CD4-positive, alpha-beta memory T cell (primary cell): ENCODE measurements at regions not wholly inside any gene's neighbourhood (a gene's known extent, or its start where the extent isn't known, plus 50 kb on each side); places are given as distances from the start of the nearest gene placed in this dataset.

Source experiments
- CTCF ChIA-PET: fragments of 350-600 bp; sonication (Branson Sonifier 250); formaldehyde crosslinking; loops from one replicate; lab custom pipeline; 2021; ENCODE audit warnings: inconsistent platforms; ENCODE audit not compliant: partially characterized antibody; lab: Charles Lee
- POLR2A ChIA-PET: fragments of 350-600 bp; sonication (Branson Sonifier 250); formaldehyde crosslinking; loops from one replicate; lab custom pipeline; 2021; ENCODE audit not compliant: partially characterized antibody; lab: Charles Lee
- DNase-seq, 5 donors: peaks; one replicate each; pipeline versions ENCODE4 v3.0.0 to v3.0.0-alpha.2; 2020 to 2022; ENCODE audit warnings: mixed read lengths in 1 of 5
- H3K27ac ChIP-seq: one replicate; pipeline ENCODE4 v1.7.0; 2013; ENCODE audit warnings: low read depth, low read length
- H3K27me3 ChIP-seq: 2 replicates; pipeline ENCODE4 v1.7.0; 2013; ENCODE audit warnings: mild to moderate bottlenecking, low read length, moderate library complexity; ENCODE audit not compliant: insufficient read depth
- H3K36me3 ChIP-seq: 2 replicates; pipeline ENCODE4 v1.7.0; 2013; ENCODE audit warnings: mild to moderate bottlenecking, low read length, moderate library complexity; ENCODE audit not compliant: insufficient read depth
- H3K4me1 ChIP-seq: 2 replicates; pipeline ENCODE4 v1.7.0; 2013; ENCODE audit warnings: mild to moderate bottlenecking, low read length, moderate library complexity; ENCODE audit not compliant: insufficient read depth
- H3K4me3 ChIP-seq, 2 donors: one replicate each; pipeline ENCODE4 v1.7.0; 2013; ENCODE audit warnings: low read length in 2 of 2, mild to moderate bottlenecking in 1 of 2
- H3K9me3 ChIP-seq, 2 donors: one replicate each; pipeline ENCODE4 v1.7.0; 2013; ENCODE audit warnings: low read length in 2 of 2, control low read depth in 1 of 2; ENCODE audit not compliant: control insufficient read depth in 1 of 2
- H3K27ac Mint-ChIP-seq, 7 donors: one replicate each; pipeline ENCODE4 v1.8.0; 2020 to 2021; ENCODE audit warnings: mixed read lengths in 7 of 7, mild to moderate bottlenecking in 6 of 7, inconsistent platforms in 3 of 7, moderate library complexity in 3 of 7
- H3K27me3 Mint-ChIP-seq, 2 donors: one replicate each; pipeline ENCODE4 v1.8.0; 2020 to 2021; ENCODE audit warnings: mixed read lengths in 2 of 2
- H3K36me3 Mint-ChIP-seq, 2 donors: one replicate each; pipeline ENCODE4 v1.8.0; 2020 to 2021; ENCODE audit warnings: mixed read lengths in 2 of 2, inconsistent platforms in 1 of 2, mild to moderate bottlenecking in 1 of 2
- H3K4me1 Mint-ChIP-seq, 4 donors: one replicate each; pipeline ENCODE4 v1.8.0; 2020 to 2021; ENCODE audit warnings: mixed read lengths in 4 of 4, mild to moderate bottlenecking in 1 of 4
- H3K4me3 Mint-ChIP-seq, 8 donors: one replicate each; pipeline ENCODE4 v1.8.0; 2020 to 2021; ENCODE audit warnings: mixed read lengths in 8 of 8, mild to moderate bottlenecking in 7 of 8, moderate library complexity in 6 of 8, inconsistent platforms in 3 of 8
- H3K9me3 Mint-ChIP-seq, 8 donors: one replicate each; pipeline ENCODE4 v1.8.0; 2020 to 2021; ENCODE audit warnings: mixed read lengths in 8 of 8, mild to moderate bottlenecking in 5 of 8, inconsistent platforms in 3 of 8, moderate library complexity in 1 of 8
- intact Hi-C: fragments of 100-400 bp; cut with micrococcal nuclease; formaldehyde crosslinking; loops from one replicate; pipeline ENCODE4 v1.15.1; 2023

GRCh38 chr2:21658907-21659477, 535.2 kb downstream of the TDRD15 start:
- H3K27me3 Mint-ChIP-seq, result no peaks in the 10 kb centered on the region
- Histone ChIP-seq H3K36me3 (no peaks in the 10 kb centered on the region), H3K4me1 (no peaks in the 10 kb centered on the region), H3K27me3 (no peaks in the 10 kb centered on the region), H3K9me3 (no peaks in the 10 kb centered on the region), H3K27ac (no peak overlapping the region), H3K4me3 (no peak overlapping the region)
- no peaks in the 10 kb centered on the region for H3K36me3 Mint-ChIP-seq
- CTCF ChIA-PET, result no interaction called here
- H3K9me3 Mint-ChIP-seq, result peaks cover 0 to 17% (median 3%) of the 10 kb centered on the region in 8 donors
- POLR2A ChIA-PET, result no interaction called here
- H3K4me3 Mint-ChIP-seq, result no peak overlapping the region
- intact Hi-C loops, result no loop called here
- H3K27ac Mint-ChIP-seq, result no peak overlapping the region
- H3K4me1 Mint-ChIP-seq, result no peaks in the 10 kb centered on the region
- DNase-seq, result no peak

- CTCF ChIA-PET, result no interaction called here
- Mint-ChIP-seq H3K36me3 (no peaks in the 10 kb centered on the region), H3K27ac (no peak overlapping the region), H3K4me1 (no peaks in the 10 kb centered on the region), H3K4me3 (no peak overlapping the region), H3K9me3 (peaks cover 7 to 14% (median 8%) of the 10 kb centered on the region in 8 donors), H3K27me3 (no peaks in the 10 kb centered on the region)
- POLR2A ChIA-PET, result no interaction called here
- intact Hi-C loops, result no loop called here
- H3K4me1 ChIP-seq, result no peaks in the 10 kb centered on the region
- no peaks in the 10 kb centered on the region for H3K27me3 ChIP-seq
- no peaks in the 10 kb centered on the region for H3K36me3 ChIP-seq
- no peak overlapping the region for H3K4me3 ChIP-seq
- H3K27ac ChIP-seq, result no peak overlapping the region
- DNase-seq, result no peak
- H3K9me3 ChIP-seq, result no peaks in the 10 kb centered on the region
These were observed 540.3 kb downstream of the TDRD15 start for GRCh38 chr2:21664083-21664482.

- Histone ChIP-seq H3K4me3 (no peak overlapping the region), H3K27me3 (no peaks in the 10 kb centered on the region), H3K36me3 (no peaks in the 10 kb centered on the region), H3K4me1 (no peaks in the 10 kb centered on the region), H3K27ac (no peak overlapping the region), H3K9me3 (no peaks in the 10 kb centered on the region)
- no peaks in the 10 kb centered on the region for H3K36me3 Mint-ChIP-seq
- ChIA-PET CTCF (no interaction called here), POLR2A (no interaction called here)
- H3K27me3 Mint-ChIP-seq, result no peaks in the 10 kb centered on the region
- H3K27ac Mint-ChIP-seq, result no peak overlapping the region
- H3K4me1 Mint-ChIP-seq, result no peaks in the 10 kb centered on the region
- H3K4me3 Mint-ChIP-seq, result no peak overlapping the region
- intact Hi-C loops, result no loop called here
- no peak for DNase-seq
- peaks cover 5 to 23% (median 12%) of the 10 kb centered on the region in 8 donors for H3K9me3 Mint-ChIP-seq
These were observed 543.9 kb downstream of the TDRD15 start for GRCh38 chr2:21667638-21668037.

GRCh38 chr2:21668078-21668710, 544.4 kb downstream of the TDRD15 start:
- no peak overlapping the region for H3K27ac ChIP-seq
- no peaks in the 10 kb centered on the region for H3K27me3 ChIP-seq
- no peaks in the 10 kb centered on the region for H3K36me3 ChIP-seq
- no peak overlapping the region for H3K4me3 ChIP-seq
- H3K4me3 Mint-ChIP-seq, result no peak overlapping the region
- no peaks in the 10 kb centered on the region for H3K4me1 Mint-ChIP-seq
- POLR2A ChIA-PET, result no interaction called here
- H3K4me1 ChIP-seq, result no peaks in the 10 kb centered on the region
- intact Hi-C loops, result no loop called here
- H3K9me3 Mint-ChIP-seq, result peaks cover 5 to 23% (median 12%) of the 10 kb centered on the region in 8 donors
- no peak overlapping the region for H3K27ac Mint-ChIP-seq
- DNase-seq, result no peak
- no peaks in the 10 kb centered on the region for H3K36me3 Mint-ChIP-seq
- no peaks in the 10 kb centered on the region for H3K9me3 ChIP-seq
- CTCF ChIA-PET, result no interaction called here
- H3K27me3 Mint-ChIP-seq, result no peaks in the 10 kb centered on the region

GRCh38 chr2:21676041-21676440, 552.3 kb downstream of the TDRD15 start:
- no peak overlapping the region for H3K4me3 ChIP-seq
- no peaks in the 10 kb centered on the region for H3K9me3 ChIP-seq
- no peaks in the 10 kb centered on the region for H3K27me3 ChIP-seq
- no peaks in the 10 kb centered on the region for H3K4me1 Mint-ChIP-seq
- no peaks in the 10 kb centered on the region for H3K36me3 Mint-ChIP-seq
- intact Hi-C loops, result no loop called here
- H3K36me3 ChIP-seq, result no peaks in the 10 kb centered on the region
- no peak overlapping the region for H3K4me3 Mint-ChIP-seq
- no peak overlapping the region for H3K27ac ChIP-seq
- H3K9me3 Mint-ChIP-seq, result peaks cover 0 to 32% (median 15%) of the 10 kb centered on the region in 8 donors
- H3K4me1 ChIP-seq, result no peaks in the 10 kb centered on the region
- no peak overlapping the region for H3K27ac Mint-ChIP-seq
- no peaks in the 10 kb centered on the region for H3K27me3 Mint-ChIP-seq
- no peak for DNase-seq
- ChIA-PET CTCF (no interaction called here), POLR2A (no interaction called here)

- H3K27ac ChIP-seq, result no peak overlapping the region
- POLR2A ChIA-PET, result no interaction called here
- CTCF ChIA-PET, result no interaction called here
- Mint-ChIP-seq H3K36me3 (no peaks in the 10 kb centered on the region), H3K4me1 (no peaks in the 10 kb centered on the region), H3K27me3 (no peaks in the 10 kb centered on the region), H3K4me3 (no peak overlapping the region), H3K9me3 (peaks cover 0 to 34% (median 15%) of the 10 kb centered on the region in 8 donors), H3K27ac (no peak overlapping the region)
- H3K9me3 ChIP-seq, result no peaks in the 10 kb centered on the region
- no peaks in the 10 kb centered on the region for H3K4me1 ChIP-seq
- H3K36me3 ChIP-seq, result no peaks in the 10 kb centered on the region
- DNase-seq, result no peak
- H3K27me3 ChIP-seq, result no peaks in the 10 kb centered on the region
- H3K4me3 ChIP-seq, result no peak overlapping the region
- intact Hi-C loops, result no loop called here
These were observed 552.9 kb downstream of the TDRD15 start for GRCh38 chr2:21676676-21677075.

GRCh38 chr2:21683838-21684237, 560.1 kb downstream of the TDRD15 start:
- H3K27me3 Mint-ChIP-seq, result no peaks in the 10 kb centered on the region
- intact Hi-C loops, result no loop called here
- peak overlapping the region in 1 of 8 donors; percentile 18 for H3K4me3 Mint-ChIP-seq
- H3K9me3 Mint-ChIP-seq, result peaks cover 2 to 28% (median 7%) of the 10 kb centered on the region in 8 donors
- H3K4me1 Mint-ChIP-seq, result no peaks in the 10 kb centered on the region
- no peaks in the 10 kb centered on the region for H3K36me3 ChIP-seq
- CTCF ChIA-PET, result no interaction called here
- no peak overlapping the region for H3K27ac ChIP-seq
- H3K4me1 ChIP-seq, result no peaks in the 10 kb centered on the region
- no peaks in the 10 kb centered on the region for H3K9me3 ChIP-seq
- no peaks in the 10 kb centered on the region for H3K27me3 ChIP-seq
- H3K36me3 Mint-ChIP-seq, result no peaks in the 10 kb centered on the region
- no peak for DNase-seq
- no peak overlapping the region for H3K27ac Mint-ChIP-seq
- H3K4me3 ChIP-seq, result no peak overlapping the region
- POLR2A ChIA-PET, result no interaction called here
